Neuronal stem cell (in vitro differentiated cells): ENCODE measurements at regions not wholly inside any gene's neighbourhood (a gene's known extent, or its start where the extent isn't known, plus 50 kb on each side); places are given as distances from the start of the nearest gene placed in this dataset.

Experiments used
- DNase-seq: peaks from one replicate; pipeline ENCODE4 v3.0.0-alpha.2; 2013; ENCODE audit warnings: low spot score
- H2AFZ ChIP-seq: one replicate; pipeline ENCODE4 v1.6.1; 2013; ENCODE audit warnings: mild to moderate bottlenecking, low read length, inconsistent platforms
- H2AK5ac ChIP-seq: 2 replicates; pipeline ENCODE4 v1.6.1; 2013; ENCODE audit warnings: low read depth, mild to moderate bottlenecking, inconsistent platforms, low read length, moderate library complexity, mixed read lengths
- H2BK120ac ChIP-seq: 2 replicates; pipeline ENCODE4 v1.6.1; 2013; ENCODE audit warnings: low read depth, mild to moderate bottlenecking, inconsistent platforms, low read length, moderate library complexity, mixed read lengths
- H2BK12ac ChIP-seq: one replicate; pipeline ENCODE4 v1.6.1; 2013; ENCODE audit warnings: low read length, inconsistent platforms
- H2BK15ac ChIP-seq: 2 replicates; pipeline ENCODE4 v1.6.1; 2013; ENCODE audit warnings: mild to moderate bottlenecking, low read length, inconsistent platforms, mixed read lengths
- H2BK5ac ChIP-seq: one replicate; pipeline ENCODE4 v1.6.1; 2013; ENCODE audit warnings: inconsistent platforms, mild to moderate bottlenecking, low read length, moderate library complexity
- H3K14ac ChIP-seq: one replicate; pipeline ENCODE4 v1.6.1; 2013; ENCODE audit warnings: low read length, inconsistent platforms
- H3K18ac ChIP-seq: 2 replicates; pipeline ENCODE4 v1.6.1; 2013; ENCODE audit warnings: low read length, inconsistent platforms
- H3K23ac ChIP-seq: 2 replicates; pipeline ENCODE4 v1.6.1; 2013; ENCODE audit warnings: low read depth, mild to moderate bottlenecking, mixed read lengths, low read length, inconsistent platforms; ENCODE audit not compliant: poor library complexity
- H3K27ac ChIP-seq: replicated peaks from 3 replicates; pipeline ENCODE4 v1.5.1; 2013; ENCODE audit warnings: low read length, inconsistent platforms
- H3K27me3 ChIP-seq, 3 experiments: 2 replicates each; pipeline ENCODE4 v1.6.1; 2013; ENCODE audit warnings: low read length in 3 of 3, mild to moderate bottlenecking in 2 of 3, inconsistent platforms in 1 of 3, low read depth in 1 of 3, mixed read lengths in 1 of 3, moderate library complexity in 1 of 3; ENCODE audit not compliant: control insufficient read depth in 3 of 3, insufficient read depth in 3 of 3
- H3K36me3 ChIP-seq, 2 donors: replicated peaks in 1 of 2; 2 replicates each; pipeline ENCODE4 v1.6.1; 2013; ENCODE audit warnings: low read length in 2 of 2; ENCODE audit not compliant: control insufficient read depth in 2 of 2, insufficient read depth in 2 of 2
- H3K4ac ChIP-seq: 2 replicates; pipeline ENCODE4 v1.6.1; 2013; ENCODE audit warnings: inconsistent platforms, mild to moderate bottlenecking, low read length, moderate library complexity
- H3K4me1 ChIP-seq, 2 donors: 1 replicate in 1 of 2; 2 replicates in 1 of 2; pipeline ENCODE4 v1.6.1; 2013; ENCODE audit warnings: low read length in 2 of 2, low read depth in 1 of 2; ENCODE audit not compliant: control insufficient read depth in 2 of 2, insufficient read depth in 1 of 2
- H3K4me2 ChIP-seq: one replicate; pipeline ENCODE4 v1.6.1; 2013; ENCODE audit warnings: mild to moderate bottlenecking, low read length, inconsistent platforms; ENCODE audit not compliant: insufficient read depth, poor library complexity, severe bottlenecking
- H3K4me3 ChIP-seq, 2 donors: 2 replicates each; pipeline ENCODE4 v1.5.1; 2013; ENCODE audit warnings: low read length in 2 of 2, mild to moderate bottlenecking in 2 of 2, inconsistent platforms in 1 of 2, moderate library complexity in 1 of 2
- H3K79me1 ChIP-seq: one replicate; pipeline ENCODE4 v1.6.1; 2013; ENCODE audit warnings: low read depth, mild to moderate bottlenecking, inconsistent platforms, low read length, moderate library complexity
- H3K9ac ChIP-seq: one replicate; pipeline ENCODE4 v1.6.1; 2013; ENCODE audit warnings: mild to moderate bottlenecking, low read depth, low read length, inconsistent platforms; ENCODE audit not compliant: poor library complexity
- H3K9me3 ChIP-seq, 2 donors: replicated peaks in 1 of 2; 2 replicates each; pipeline versions ENCODE3 to v1.6.1; 2013; ENCODE audit warnings: low read length in 2 of 2, mild to moderate bottlenecking in 2 of 2, inconsistent platforms in 1 of 2, low read depth in 1 of 2, mixed read lengths in 1 of 2, moderate library complexity in 1 of 2; ENCODE audit not compliant: control insufficient read depth in 2 of 2, insufficient read depth in 1 of 2
- H4K8ac ChIP-seq: one replicate; pipeline ENCODE4 v1.6.1; 2013; ENCODE audit warnings: low read depth, mild to moderate bottlenecking, inconsistent platforms, low read length, moderate library complexity
- H4K91ac ChIP-seq: one replicate; pipeline ENCODE4 v1.6.1; 2013; ENCODE audit warnings: low read length, low read depth, mild to moderate bottlenecking, inconsistent platforms; ENCODE audit not compliant: poor library complexity
- WGBS, 2 donors: extraction: QIAGEN DNeasy Blood & Tissue Kit; methylation state at CpG; one replicate each; pipeline ENCODE4 v1.1.7; 2013; ENCODE audit warnings: missing lambda C conversion rate in 2 of 2, mixed read lengths in 1 of 2; ENCODE audit not compliant: insufficient read length in 2 of 2, insufficient replicate concordance in 1 of 2; ENCODE audit errors: extremely low coverage in 2 of 2; 5-methylcytosine and 5-hydroxymethylcytosine counted together

DNA sequence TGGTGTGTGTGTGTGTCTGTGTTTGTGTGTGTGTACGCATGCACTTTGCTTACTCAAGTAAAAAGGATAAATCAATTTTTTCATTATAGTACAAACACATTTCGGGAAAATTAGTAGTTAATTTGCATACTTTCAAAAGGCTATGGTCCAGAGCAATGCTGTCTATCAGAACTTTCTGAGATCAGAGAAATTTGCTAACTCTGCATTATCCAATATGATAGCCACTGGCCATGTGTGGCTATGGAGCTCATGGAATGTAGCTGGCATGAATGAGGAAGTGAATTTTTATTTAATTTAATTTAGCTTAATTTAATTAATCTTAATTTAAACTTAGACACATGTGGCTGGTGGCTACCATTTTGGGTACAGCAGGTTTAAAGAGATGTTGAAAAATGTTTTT is 289.6 kb downstream of the MAT2B start:
- Histone ChIP-seq H3K9ac (no peak overlapping the region), H2AK5ac (no peak overlapping the region), H3K79me1 (no peaks in the 10 kb centered on the region), H3K36me3 (no peaks in the 10 kb centered on the region), H3K27ac (no peak overlapping the region), H2AFZ (no peak overlapping the region), H3K4me2 (no peak overlapping the region), H3K18ac (no peak overlapping the region), H3K14ac (no peak overlapping the region), H3K4me1 (no peaks in the 10 kb centered on the region), H3K4ac (no peak overlapping the region), H2BK5ac (no peak overlapping the region), H3K9me3 (no peaks in the 10 kb centered on the region), H3K27me3 (no peaks in the 10 kb centered on the region), H3K23ac (no peak overlapping the region), H4K8ac (no peak overlapping the region), H2BK15ac (no peak overlapping the region), H3K4me3 (no peak overlapping the region), H4K91ac (no peak overlapping the region), H2BK12ac (no peak overlapping the region), H2BK120ac (no peak overlapping the region)
- no CpG with 5 or more reads among the region's 2 CpGs for WGBS, 2 donors
- no peak for DNase-seq

GRCh38 chr5:163807781-163808180 is 302.4 kb downstream of the MAT2B start:
- H2AK5ac ChIP-seq = no peak overlapping the region

GRCh38 chr5:163809473-163809872 is 304.1 kb downstream of the MAT2B start:
- no peak for DNase-seq
- H2BK120ac ChIP-seq = no peak overlapping the region

More at GRCh38 chr5:163807781-163808180, 302.4 kb downstream of the MAT2B start:
- H3K18ac ChIP-seq = no peak overlapping the region
- no peak overlapping the region for H2BK15ac ChIP-seq
- no peaks in the 10 kb centered on the region for H3K27me3 ChIP-seq
- H4K8ac ChIP-seq = no peak overlapping the region
- no peak overlapping the region for H2BK5ac ChIP-seq
- no peak overlapping the region for H2BK120ac ChIP-seq
- H2BK12ac ChIP-seq = no peak overlapping the region
- no peak overlapping the region for H2AFZ ChIP-seq
- H3K4me1 ChIP-seq = no peaks in the 10 kb centered on the region
- no peak overlapping the region for H3K9ac ChIP-seq
- no CpG with 5 or more reads among the region's 2 CpGs for WGBS, 2 donors
- H3K4me3 ChIP-seq = no peak overlapping the region
- no peak overlapping the region for H4K91ac ChIP-seq
- no peaks in the 10 kb centered on the region for H3K36me3 ChIP-seq
- H3K9me3 ChIP-seq = no peaks in the 10 kb centered on the region
- no peak overlapping the region for H3K4me2 ChIP-seq
- H3K79me1 ChIP-seq = no peaks in the 10 kb centered on the region
- H3K27ac ChIP-seq = no peak overlapping the region
- no peak for DNase-seq
- H3K23ac ChIP-seq = no peak overlapping the region
- H3K4ac ChIP-seq = no peak overlapping the region
- no peak overlapping the region for H3K14ac ChIP-seq

GRCh38 chr5:163813900-163814299 is 308.5 kb downstream of the MAT2B start:
- no peak overlapping the region for H2BK120ac ChIP-seq
- H3K4ac ChIP-seq = no peak overlapping the region
- no peak overlapping the region for H3K4me3 ChIP-seq
- H3K18ac ChIP-seq = no peak overlapping the region
- H3K4me1 ChIP-seq = peaks cover 2% of the 10 kb centered on the region in 2 donors
- no peak overlapping the region for H2AK5ac ChIP-seq
- no peak overlapping the region for H2AFZ ChIP-seq
- H2BK15ac ChIP-seq = no peak overlapping the region
- H4K8ac ChIP-seq = no peak overlapping the region
- no peak overlapping the region for H3K27ac ChIP-seq
- H3K36me3 ChIP-seq = no peaks in the 10 kb centered on the region
- no CpG with 5 or more reads among the region's 5 CpGs for WGBS, 2 donors
- H3K4me2 ChIP-seq = no peak overlapping the region
- no peak overlapping the region for H3K9ac ChIP-seq
- H3K27me3 ChIP-seq = no peaks in the 10 kb centered on the region
- no peak for DNase-seq
- H2BK12ac ChIP-seq = no peak overlapping the region
- no peak overlapping the region for H3K23ac ChIP-seq
- H3K14ac ChIP-seq = no peak overlapping the region
- H3K9me3 ChIP-seq = no peaks in the 10 kb centered on the region
- H4K91ac ChIP-seq = no peak overlapping the region
- H2BK5ac ChIP-seq = no peak overlapping the region
- H3K79me1 ChIP-seq = no peaks in the 10 kb centered on the region

More at GRCh38 chr5:163809473-163809872, 304.1 kb downstream of the MAT2B start:
- Histone ChIP-seq H3K4ac (no peak overlapping the region), H3K9ac (no peak overlapping the region), H3K79me1 (no peaks in the 10 kb centered on the region), H3K27ac (no peak overlapping the region), H4K8ac (no peak overlapping the region), H3K18ac (no peak overlapping the region), H2AK5ac (no peak overlapping the region), H3K23ac (no peak overlapping the region), H2BK15ac (no peak overlapping the region), H3K14ac (no peak overlapping the region), H4K91ac (no peak overlapping the region), H3K9me3 (no peaks in the 10 kb centered on the region), H3K27me3 (no peaks in the 10 kb centered on the region), H2BK5ac (no peak overlapping the region), H3K36me3 (no peaks in the 10 kb centered on the region), H2BK12ac (no peak overlapping the region), H3K4me3 (no peak overlapping the region), H3K4me2 (no peak overlapping the region), H2AFZ (no peak overlapping the region), H3K4me1 (peaks cover 2% of the 10 kb centered on the region in 2 donors)
- no CpG with 5 or more reads among the region's 5 CpGs for WGBS, 2 donors
